ENCODE measurements at regions not wholly inside any gene's neighbourhood (a gene's known extent, or its start where the extent isn't known, plus 50 kb on each side); places are given as distances from the start of the nearest gene placed in this dataset.

GRCh38 chr4:134309715-134310114 lies 108.1 kb upstream of the PABPC4L start:
- Histone ChIP-seq H3K4me1 (ENCODE audit: insufficient read depth, low read length) (no peaks in the 10 kb centered on the region), H3K27me3 (ENCODE audit: insufficient read depth, low read length) (no peaks in the 10 kb centered on the region), H3K9ac (ENCODE audit: low read length) (no peak overlapping the region), H4K20me1 (ENCODE audit: insufficient read depth, low read length) (no peaks in the 10 kb centered on the region), H3K4me3 (ENCODE audit: insufficient read depth, low read depth, low read length) (no peak overlapping the region), H3K36me3 (ENCODE audit: insufficient read depth, low read length) (no peaks in the 10 kb centered on the region), H3K9me3 (ENCODE audit: insufficient read depth, low read depth, low read length) (no peaks in the 10 kb centered on the region), H3K79me2 (ENCODE audit: insufficient read depth, low read length) (no peaks in the 10 kb centered on the region), H3K4me2 (ENCODE audit: low read length) (no peak overlapping the region), H2AFZ (ENCODE audit: low read depth, low read length) (no peak overlapping the region), H3K27ac (ENCODE audit: low read depth, low read length) (no peak overlapping the region)
- no peaks in the 10 kb centered on the region for H3K4me1 Mint-ChIP-seq (ENCODE audit: low read depth, unreplicated experiment)
- DNase-seq (ENCODE audit: low read depth) (no peak), FAIRE-seq (no peak)
- H3K27ac Mint-ChIP-seq (ENCODE audit: unreplicated experiment): no peak overlapping the region
- TF ChIP-seq EZH2 (IDR thresholded peaks at IDR 0.05; ENCODE audit: insufficient read depth, low read length): no peak
- TF ChIP-seq CTCF (IDR thresholded peaks at IDR 0.05; ENCODE audit: insufficient read depth, low read depth, low read length): no peak
- no peaks in the 10 kb centered on the region for H3K9me3 Mint-ChIP-seq (ENCODE audit: unreplicated experiment)
- no peaks in the 10 kb centered on the region for H3K36me3 Mint-ChIP-seq (ENCODE audit: low read depth, unreplicated experiment)
- no peak overlapping the region for H3K4me3 Mint-ChIP-seq (ENCODE audit: unreplicated experiment)
- no peaks in the 10 kb centered on the region for H3K27me3 Mint-ChIP-seq (ENCODE audit: low read depth, unreplicated experiment)

- no peak overlapping the region for H2AFZ ChIP-seq (ENCODE audit: low read depth, low read length)
- Mint-ChIP-seq H3K27ac (ENCODE audit: unreplicated experiment) (no peak overlapping the region), H3K4me3 (ENCODE audit: unreplicated experiment) (no peak overlapping the region), H3K9me3 (ENCODE audit: unreplicated experiment) (no peaks in the 10 kb centered on the region), H3K27me3 (ENCODE audit: low read depth, unreplicated experiment) (no peaks in the 10 kb centered on the region), H3K36me3 (ENCODE audit: low read depth, unreplicated experiment) (no peaks in the 10 kb centered on the region), H3K4me1 (ENCODE audit: low read depth, unreplicated experiment) (no peaks in the 10 kb centered on the region)
- H3K4me3 ChIP-seq (ENCODE audit: insufficient read depth, low read depth, low read length): no peak overlapping the region
- H3K79me2 ChIP-seq (ENCODE audit: insufficient read depth, low read length): no peaks in the 10 kb centered on the region
- no peaks in the 10 kb centered on the region for H3K9me3 ChIP-seq (ENCODE audit: insufficient read depth, low read depth, low read length)
- TF ChIP-seq EZH2 (IDR thresholded peaks at IDR 0.05; ENCODE audit: insufficient read depth, low read length) (no peak), CTCF (IDR thresholded peaks at IDR 0.05; ENCODE audit: insufficient read depth, low read depth, low read length) (no peak)
- H3K4me2 ChIP-seq (ENCODE audit: low read length): no peak overlapping the region
- no peak overlapping the region for H3K9ac ChIP-seq (ENCODE audit: low read length)
- no peaks in the 10 kb centered on the region for H3K36me3 ChIP-seq (ENCODE audit: insufficient read depth, low read length)
- no peak for DNase-seq (ENCODE audit: low read depth)
- H3K4me1 ChIP-seq (ENCODE audit: insufficient read depth, low read length): no peaks in the 10 kb centered on the region
- FAIRE-seq: no peak
- H4K20me1 ChIP-seq (ENCODE audit: insufficient read depth, low read length): no peaks in the 10 kb centered on the region
- H3K27me3 ChIP-seq (ENCODE audit: insufficient read depth, low read length): no peaks in the 10 kb centered on the region
- H3K27ac ChIP-seq (ENCODE audit: low read depth, low read length): no peak overlapping the region
Measured at GRCh38 chr4:134308910-134309309, 107.3 kb upstream of the PABPC4L start.

GRCh38 chr4:134298313-134298712 lies 96.7 kb upstream of the PABPC4L start:
- H4K20me1 ChIP-seq (ENCODE audit: insufficient read depth, low read length): no peaks in the 10 kb centered on the region
- no peak overlapping the region for H3K9ac ChIP-seq (ENCODE audit: low read length)
- H3K4me3 Mint-ChIP-seq (ENCODE audit: unreplicated experiment): no peak overlapping the region
- no peaks in the 10 kb centered on the region for H3K4me1 Mint-ChIP-seq (ENCODE audit: low read depth, unreplicated experiment)
- no peaks in the 10 kb centered on the region for H3K9me3 ChIP-seq (ENCODE audit: insufficient read depth, low read depth, low read length)
- TF ChIP-seq CTCF (IDR thresholded peaks at IDR 0.05; ENCODE audit: insufficient read depth, low read depth, low read length): no peak
- TF ChIP-seq EZH2 (IDR thresholded peaks at IDR 0.05; ENCODE audit: insufficient read depth, low read length): no peak
- no peak for DNase-seq (ENCODE audit: low read depth)
- no peaks in the 10 kb centered on the region for H3K27me3 Mint-ChIP-seq (ENCODE audit: low read depth, unreplicated experiment)
- no peaks in the 10 kb centered on the region for H3K79me2 ChIP-seq (ENCODE audit: insufficient read depth, low read length)
- no peaks in the 10 kb centered on the region for H3K36me3 Mint-ChIP-seq (ENCODE audit: low read depth, unreplicated experiment)
- H3K36me3 ChIP-seq (ENCODE audit: insufficient read depth, low read length): no peaks in the 10 kb centered on the region
- FAIRE-seq: no peak
- peaks cover 3% of the 10 kb centered on the region for H3K9me3 Mint-ChIP-seq (ENCODE audit: unreplicated experiment)
- no peaks in the 10 kb centered on the region for H3K27me3 ChIP-seq (ENCODE audit: insufficient read depth, low read length)
- no peak overlapping the region for H3K4me2 ChIP-seq (ENCODE audit: low read length)
- H2AFZ ChIP-seq (ENCODE audit: low read depth, low read length): no peak overlapping the region
- H3K27ac Mint-ChIP-seq (ENCODE audit: unreplicated experiment): no peak overlapping the region
- no peak overlapping the region for H3K4me3 ChIP-seq (ENCODE audit: insufficient read depth, low read depth, low read length)
- H3K27ac ChIP-seq (ENCODE audit: low read depth, low read length): no peak overlapping the region
- no peaks in the 10 kb centered on the region for H3K4me1 ChIP-seq (ENCODE audit: insufficient read depth, low read length)

All from astrocyte (in vitro differentiated cells and primary cell).